Upper lobe of left lung (tissue), 6 donors: ENCODE measurements at regions not wholly inside any gene's neighbourhood (a gene's known extent, or its start where the extent isn't known, plus 50 kb on each side); places are given as distances from the start of the nearest gene placed in this dataset.
"Not testable (repeated sequence)": the region's sequence is repeated elsewhere in the genome, so short reads cannot be mapped to it uniquely, and the experiment has no call there.

Experiments
- ATAC-seq, 2 donors: fragments of 200-7000 bp; cut with Tn5 transposase; one replicate each; pipeline ENCODE4 v1.9.1; 2022; ENCODE audit warnings: mild to moderate bottlenecking in 2 of 2, moderate library complexity in 2 of 2; ENCODE audit not compliant: low FRiP score in 2 of 2
- DNase-seq, 2 donors: peaks; one replicate each; pipeline ENCODE4 v3.0.0-alpha.2; 2019 to 2020
- H3K27ac ChIP-seq, 4 donors: fragments of 200-600 bp; sonication (generic); one replicate each; pipeline ENCODE4 v1.5.1; 2016 to 2019
- H3K27me3 ChIP-seq, 4 donors: fragments of 200-600 bp; sonication (generic); one replicate each; pipeline ENCODE4 v1.5.1; 2017 to 2019
- H3K36me3 ChIP-seq, 4 donors: fragments of 200-600 bp; sonication (generic); one replicate each; pipeline ENCODE4 v1.5.1; 2016 to 2019
- H3K4me1 ChIP-seq, 4 donors: fragments of 200-600 bp; sonication (generic); one replicate each; pipeline ENCODE4 v1.5.1; 2018 to 2019
- H3K4me3 ChIP-seq, 4 donors: fragments of 200-600 bp; sonication (generic); one replicate each; pipeline ENCODE4 v1.5.1; 2017 to 2019; ENCODE audit warnings: mild to moderate bottlenecking in 2 of 4, moderate library complexity in 1 of 4
- H3K9me3 ChIP-seq, 4 donors: fragments of 200-600 bp; sonication (generic); one replicate each; pipeline ENCODE4 v1.5.1; 2018 to 2019
- EP300 ChIP-seq, 4 donors: sonication (generic); formaldehyde crosslinking; IDR thresholded peaks; one replicate each; pipeline ENCODE4 v1.5.1; 2017; ENCODE audit warnings: antibody characterized with exemption in 4 of 4, control low read depth in 2 of 4
- POLR2A ChIP-seq, 4 donors: fragments of 450-650 bp; IDR thresholded peaks; one replicate each; pipeline ENCODE4 v1.5.1; 2016 to 2017; ENCODE audit warnings: antibody characterized with exemption in 4 of 4, mild to moderate bottlenecking in 2 of 4
- POLR2AphosphoS5 ChIP-seq, 2 donors: sonication (generic); formaldehyde crosslinking; IDR thresholded peaks; one replicate each; pipeline ENCODE4 v1.5.1; 2017; ENCODE audit warnings: antibody characterized with exemption in 2 of 2
- WGBS, 2 donors: methylation state at CpG; one replicate each; pipeline ENCODE4 v1.1.5; 2017 to 2018; 5-methylcytosine and 5-hydroxymethylcytosine counted together
- TF ChIP-seq, protein P1 (sequence below), 6 experiments: fragments of 450-650 bp in 4 of 6; fragments of 200-600 bp in 2 of 6; sonication (generic) in 2 of 6; IDR thresholded peaks; one replicate each; pipeline ENCODE4 v1.5.1; 2016 to 2019; ENCODE audit warnings: antibody characterized with exemption in 6 of 6
- donor health status: DM: no; HTN: no; CAD: no; lungs with moderate emphysema.
- donor health status: DM: no; HTN: yes; CAD: no; lungs with severe emphysema.

GRCh38 chr3:23723930-23724329, 81.8 kb upstream of the UBE2E1 start:
- Histone ChIP-seq H3K27me3 (no peaks in the 10 kb centered on the region), H3K4me1 (no peaks in the 10 kb centered on the region), H3K36me3 (no peaks in the 10 kb centered on the region), H3K9me3 (no peaks in the 10 kb centered on the region), H3K4me3 (no peak overlapping the region), H3K27ac (no peak overlapping the region)
- DNase-seq (no peak), ATAC-seq (peak in 1 of 2 donors; percentile 32)
- TF ChIP-seq POLR2AphosphoS5 (IDR thresholded peaks at IDR 0.05) (no peak), EP300 (IDR thresholded peaks at IDR 0.05) (no peak), POLR2A (IDR thresholded peaks at IDR 0.05) (no peak)
- TF ChIP-seq, protein P1, sequence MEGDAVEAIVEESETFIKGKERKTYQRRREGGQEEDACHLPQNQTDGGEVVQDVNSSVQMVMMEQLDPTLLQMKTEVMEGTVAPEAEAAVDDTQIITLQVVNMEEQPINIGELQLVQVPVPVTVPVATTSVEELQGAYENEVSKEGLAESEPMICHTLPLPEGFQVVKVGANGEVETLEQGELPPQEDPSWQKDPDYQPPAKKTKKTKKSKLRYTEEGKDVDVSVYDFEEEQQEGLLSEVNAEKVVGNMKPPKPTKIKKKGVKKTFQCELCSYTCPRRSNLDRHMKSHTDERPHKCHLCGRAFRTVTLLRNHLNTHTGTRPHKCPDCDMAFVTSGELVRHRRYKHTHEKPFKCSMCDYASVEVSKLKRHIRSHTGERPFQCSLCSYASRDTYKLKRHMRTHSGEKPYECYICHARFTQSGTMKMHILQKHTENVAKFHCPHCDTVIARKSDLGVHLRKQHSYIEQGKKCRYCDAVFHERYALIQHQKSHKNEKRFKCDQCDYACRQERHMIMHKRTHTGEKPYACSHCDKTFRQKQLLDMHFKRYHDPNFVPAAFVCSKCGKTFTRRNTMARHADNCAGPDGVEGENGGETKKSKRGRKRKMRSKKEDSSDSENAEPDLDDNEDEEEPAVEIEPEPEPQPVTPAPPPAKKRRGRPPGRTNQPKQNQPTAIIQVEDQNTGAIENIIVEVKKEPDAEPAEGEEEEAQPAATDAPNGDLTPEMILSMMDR (IDR thresholded peaks at IDR 0.05), result no peak

DNA sequence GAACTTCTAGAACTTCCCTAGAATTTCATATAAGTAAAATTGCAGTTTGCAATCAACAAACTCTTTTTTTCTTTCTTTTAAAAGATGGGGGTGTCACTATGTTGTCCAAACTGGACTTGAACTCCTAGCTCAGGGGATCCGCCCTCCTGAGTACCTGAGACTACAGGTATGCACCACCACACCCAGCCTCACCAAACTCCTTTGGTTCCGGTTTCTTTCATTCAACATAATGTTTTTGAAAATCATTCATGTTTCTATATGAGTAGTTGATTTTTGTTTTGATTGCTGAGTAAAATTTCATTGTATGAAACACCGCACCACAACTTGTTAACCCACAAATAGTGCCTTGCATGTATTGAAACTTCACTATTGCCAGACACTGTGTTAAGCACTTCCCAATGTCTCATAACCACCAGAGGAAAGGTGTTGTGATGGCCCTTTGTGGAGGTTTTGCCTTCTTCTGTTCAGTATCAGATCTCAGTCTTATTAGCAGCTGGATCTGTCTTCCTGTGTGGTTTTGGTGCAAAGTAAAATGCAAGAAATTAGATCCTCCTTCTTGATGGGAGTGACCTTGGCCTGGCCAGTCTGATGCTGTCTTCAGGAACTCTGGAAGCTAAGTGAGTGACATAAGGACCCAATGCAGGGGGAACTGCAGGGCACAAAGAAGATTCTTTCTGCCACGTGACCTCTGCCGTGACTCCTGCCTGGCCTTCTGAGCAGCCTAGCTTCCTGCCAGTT, 78.8 kb upstream of the UBE2E1 start:
- no peak overlapping the region for H3K27ac ChIP-seq
- WGBS, 2 donors, result 75% methylated on average over 5 of the region's 5 CpGs
- ATAC-seq (no peak), DNase-seq (no peak)
- H3K4me1 ChIP-seq, result no peaks in the 10 kb centered on the region
- no peak overlapping the region for H3K4me3 ChIP-seq
- no peaks in the 10 kb centered on the region for H3K9me3 ChIP-seq
- H3K27me3 ChIP-seq, result no peaks in the 10 kb centered on the region
- TF ChIP-seq, protein P1 (IDR thresholded peaks at IDR 0.05), result no peak
- TF ChIP-seq POLR2AphosphoS5 (IDR thresholded peaks at IDR 0.05) (no peak), POLR2A (IDR thresholded peaks at IDR 0.05) (no peak), EP300 (IDR thresholded peaks at IDR 0.05) (no peak)
- no peaks in the 10 kb centered on the region for H3K36me3 ChIP-seq

GRCh38 chr3:23728601-23729117, 77.1 kb upstream of the UBE2E1 start:
- TF ChIP-seq POLR2A (IDR thresholded peaks at IDR 0.05), result no peak
- TF ChIP-seq POLR2AphosphoS5 (IDR thresholded peaks at IDR 0.05), result no peak
- TF ChIP-seq, protein P1 (IDR thresholded peaks at IDR 0.05), result no peak
- TF ChIP-seq EP300 (IDR thresholded peaks at IDR 0.05), result no peak
- WGBS, 2 donors, result 82 to 86% methylated on average over 4 of the region's 4 CpGs
- ATAC-seq, result no peak
- H3K27me3 ChIP-seq, result no peaks in the 10 kb centered on the region
- H3K9me3 ChIP-seq, result no peaks in the 10 kb centered on the region
- no peaks in the 10 kb centered on the region for H3K36me3 ChIP-seq
- H3K27ac ChIP-seq, result no peak overlapping the region
- H3K4me3 ChIP-seq, result no peak overlapping the region
- no peaks in the 10 kb centered on the region for H3K4me1 ChIP-seq
- DNase-seq, result no peak

- WGBS, 2 donors, result 91 to 98% methylated on average over 5 to 6 of the region's 6 CpGs
- H3K27me3 ChIP-seq, H3K27ac ChIP-seq, H3K36me3 ChIP-seq, H3K9me3 ChIP-seq, H3K4me1 ChIP-seq, DNase-seq, ATAC-seq, H3K4me3 ChIP-seq: not testable (repeated sequence)
These were observed 76.4 kb upstream of the UBE2E1 start for GRCh38 chr3:23729362-23729761.

- TF ChIP-seq, protein P1 (IDR thresholded peaks at IDR 0.05), result no peak
- TF ChIP-seq POLR2AphosphoS5 (IDR thresholded peaks at IDR 0.05) (no peak), EP300 (IDR thresholded peaks at IDR 0.05) (no peak), POLR2A (IDR thresholded peaks at IDR 0.05) (no peak)
- peaks cover under 1 to 14% (median 9%) of the 10 kb centered on the region in 4 donors for H3K4me1 ChIP-seq
- WGBS, 2 donors, result 93 to 96% methylated on average over 3 of the region's 3 CpGs
- DNase-seq (no peak), ATAC-seq (no peak)
- H3K27me3 ChIP-seq, result no peaks in the 10 kb centered on the region
- no peaks in the 10 kb centered on the region for H3K36me3 ChIP-seq
- no peak overlapping the region for H3K27ac ChIP-seq
- no peaks in the 10 kb centered on the region for H3K9me3 ChIP-seq
- H3K4me3 ChIP-seq, result no peak overlapping the region
These were observed 71.3 kb upstream of the UBE2E1 start for GRCh38 chr3:23734481-23734880.
